GM18909 (cell line): ENCODE measurements at regions not wholly inside any gene's neighbourhood (a gene's known extent, or its start where the extent isn't known, plus 50 kb on each side); places are given as distances from the start of the nearest gene placed in this dataset.

Experiments used
- ATAC-seq: cut with Tn5 transposase; IDR thresholded peaks from one replicate; pipeline ENCODE4 v1.9.1; 2021; ENCODE audit warnings: mild to moderate bottlenecking; ENCODE audit not compliant: unreplicated experiment, poor library complexity

DNA sequence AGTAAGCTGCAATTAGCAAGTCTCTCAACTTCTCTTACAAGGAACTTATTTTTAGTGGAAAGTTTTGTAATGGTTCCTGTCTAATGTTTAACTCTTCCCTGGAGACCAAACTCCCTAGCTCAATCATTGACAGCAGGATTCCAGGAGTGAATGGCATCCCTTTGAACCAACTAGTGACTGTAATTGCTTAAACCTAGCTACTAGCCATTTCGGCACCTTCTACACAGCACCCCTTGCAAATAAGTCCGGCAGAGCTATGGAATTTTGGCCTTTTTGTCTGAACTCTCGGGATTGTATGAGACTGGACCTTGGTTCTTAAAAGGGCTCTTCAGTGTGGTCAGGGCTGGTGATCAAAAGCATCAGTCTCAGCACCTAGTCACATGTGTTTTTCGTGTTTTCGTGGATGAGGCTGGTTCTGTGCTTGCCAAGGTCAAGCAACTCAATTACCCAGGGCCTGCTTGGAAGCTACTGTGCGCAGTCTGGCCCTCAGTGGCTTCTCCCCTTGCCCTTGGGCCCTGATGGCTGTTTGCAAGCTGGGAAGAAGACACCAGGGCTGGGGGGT, 135.3 kb upstream of the NEDD9 start:
- ATAC-seq: peak; percentile 10

DNA sequence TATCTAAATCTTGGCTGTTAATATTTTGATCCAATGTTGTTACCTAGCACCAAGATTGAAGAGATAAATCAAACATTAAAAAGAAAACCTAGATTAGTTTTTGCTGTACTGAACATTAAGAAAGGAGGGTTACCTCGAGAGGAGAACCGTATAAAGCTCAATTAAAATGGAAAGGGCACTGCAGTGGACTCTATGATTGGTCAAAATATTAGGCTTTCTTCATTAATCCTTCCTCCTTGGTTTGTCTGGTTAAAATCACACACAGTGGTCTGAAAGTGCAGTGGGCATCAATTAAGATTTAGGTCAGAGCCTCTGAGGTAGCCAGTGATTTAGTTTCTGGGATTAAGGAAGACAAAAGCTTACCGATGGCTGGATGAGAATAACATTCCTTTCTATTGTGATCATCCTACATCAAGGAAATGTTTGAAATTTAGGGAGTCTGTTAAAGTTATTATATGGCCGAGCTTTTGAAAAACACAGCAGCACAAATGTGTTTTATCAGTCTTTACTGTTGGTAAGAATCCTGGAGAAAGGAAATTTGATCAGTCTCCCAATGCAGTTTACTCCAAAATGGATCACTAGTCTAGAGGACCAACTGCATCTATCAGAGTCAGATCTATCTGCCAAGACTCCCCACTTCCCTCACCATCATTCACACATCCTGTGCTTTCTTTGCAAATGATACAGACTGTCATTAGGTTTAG, 134.6 kb upstream of the NEDD9 start:
- peak; percentile 37 for ATAC-seq

DNA sequence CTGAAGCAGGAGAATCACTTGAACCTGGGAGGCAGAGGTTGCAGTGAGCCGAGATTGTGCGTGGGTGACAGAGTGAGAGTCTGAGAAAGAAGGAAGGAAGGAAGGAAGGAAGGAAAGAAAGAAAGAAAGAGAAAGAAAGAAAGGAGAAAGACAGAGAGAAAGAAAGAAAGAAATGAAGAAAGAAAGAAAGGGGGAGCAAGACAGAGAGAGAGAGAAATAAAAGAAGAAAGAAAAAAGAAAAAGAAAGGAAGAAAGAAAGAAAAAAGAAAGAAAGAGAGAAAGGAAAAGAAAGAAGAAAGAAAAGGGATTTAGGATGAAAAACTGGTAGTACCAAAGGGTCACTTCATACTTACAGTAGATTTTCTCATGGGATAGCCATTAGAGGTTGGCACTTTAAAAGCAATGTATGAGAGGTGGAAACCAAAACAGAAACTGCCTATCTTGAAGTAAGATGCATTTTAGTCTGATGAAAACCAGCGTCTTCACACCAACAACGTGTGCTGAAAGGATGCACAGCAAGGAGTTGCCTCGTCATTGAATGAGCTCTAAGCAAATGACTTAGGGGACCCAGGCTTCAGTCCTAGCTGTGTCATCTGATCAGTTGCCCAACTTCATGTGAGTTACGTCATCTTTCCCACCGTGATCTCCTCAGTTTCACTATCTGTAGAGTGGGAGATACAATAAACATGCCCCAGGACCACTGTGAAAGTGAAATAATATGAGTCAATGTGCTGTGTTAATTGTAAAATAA, 133.9 kb upstream of the NEDD9 start:
- peak; percentile 77 for ATAC-seq

DNA sequence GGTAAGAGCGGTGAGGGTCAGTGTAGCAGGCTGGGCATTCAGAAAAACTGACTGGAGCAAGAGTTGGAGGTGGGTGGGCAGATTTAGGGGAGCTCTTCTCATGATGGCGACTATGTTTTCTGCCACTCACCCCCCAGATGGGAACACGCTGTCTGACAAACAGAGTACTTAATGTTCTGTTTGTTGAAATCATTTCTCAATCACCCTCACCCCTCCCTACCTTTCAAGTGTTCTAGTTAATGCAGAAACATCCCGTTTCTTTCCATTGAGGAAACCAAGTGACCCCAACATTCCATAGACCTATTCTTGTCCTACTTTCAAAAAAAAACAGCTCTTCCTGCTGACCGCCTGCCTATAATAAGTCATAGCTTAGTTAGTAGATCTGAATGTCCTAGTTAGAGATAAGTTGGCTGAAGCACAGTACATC, 132.5 kb upstream of the NEDD9 start:
- no peak for ATAC-seq

DNA sequence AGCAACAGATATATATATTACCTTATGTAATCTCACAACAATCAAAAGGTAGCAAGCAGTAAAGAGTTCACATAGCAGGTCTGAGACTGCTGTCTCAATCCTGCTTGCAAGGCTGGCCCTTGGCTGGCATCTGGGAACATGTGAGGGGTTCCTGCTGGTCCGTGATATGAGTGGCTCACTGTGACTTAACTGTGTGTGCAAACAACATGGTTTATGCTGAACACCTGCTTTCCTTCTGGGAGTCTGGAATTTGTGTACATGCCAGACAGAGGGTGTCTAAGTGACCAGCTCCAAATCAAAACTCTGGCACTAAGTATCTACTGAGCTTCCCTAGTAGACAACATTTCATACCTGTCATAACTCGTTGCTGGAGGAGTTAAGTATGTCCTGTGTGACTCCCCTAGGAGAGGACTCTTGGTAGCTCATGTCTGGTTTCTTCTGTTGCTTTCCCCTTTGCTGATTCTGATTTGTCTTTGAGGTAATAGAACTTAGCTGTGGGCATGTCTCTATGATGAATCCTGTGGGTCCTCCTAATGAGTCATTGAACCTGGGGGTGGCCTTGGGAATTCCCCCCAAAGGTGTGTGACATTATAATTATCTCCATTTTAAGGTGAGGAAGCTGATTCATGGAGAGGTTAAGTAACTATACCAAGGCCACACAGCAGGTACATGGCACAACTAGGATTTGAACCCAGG, 131.6 kb upstream of the NEDD9 start:
- ATAC-seq: no peak

DNA sequence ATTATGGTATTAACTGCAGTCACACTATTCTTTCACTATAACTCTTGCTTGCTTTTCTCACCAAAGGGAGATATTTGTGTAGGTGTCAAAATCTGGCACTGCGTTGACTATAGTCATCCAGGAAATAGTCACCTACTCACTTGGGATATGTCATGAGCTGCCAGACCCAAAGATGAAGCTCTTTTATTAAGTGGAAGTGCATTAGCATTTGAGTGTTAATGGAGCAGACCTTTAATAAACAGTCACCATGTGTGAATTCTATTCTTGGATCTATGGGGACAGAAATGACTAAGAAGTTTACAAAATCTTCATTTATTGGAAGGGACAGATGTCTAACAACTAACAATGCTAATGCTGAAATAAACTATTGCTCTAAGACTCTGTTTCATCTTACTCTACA, 130.1 kb upstream of the NEDD9 start:
- ATAC-seq: no peak

DNA sequence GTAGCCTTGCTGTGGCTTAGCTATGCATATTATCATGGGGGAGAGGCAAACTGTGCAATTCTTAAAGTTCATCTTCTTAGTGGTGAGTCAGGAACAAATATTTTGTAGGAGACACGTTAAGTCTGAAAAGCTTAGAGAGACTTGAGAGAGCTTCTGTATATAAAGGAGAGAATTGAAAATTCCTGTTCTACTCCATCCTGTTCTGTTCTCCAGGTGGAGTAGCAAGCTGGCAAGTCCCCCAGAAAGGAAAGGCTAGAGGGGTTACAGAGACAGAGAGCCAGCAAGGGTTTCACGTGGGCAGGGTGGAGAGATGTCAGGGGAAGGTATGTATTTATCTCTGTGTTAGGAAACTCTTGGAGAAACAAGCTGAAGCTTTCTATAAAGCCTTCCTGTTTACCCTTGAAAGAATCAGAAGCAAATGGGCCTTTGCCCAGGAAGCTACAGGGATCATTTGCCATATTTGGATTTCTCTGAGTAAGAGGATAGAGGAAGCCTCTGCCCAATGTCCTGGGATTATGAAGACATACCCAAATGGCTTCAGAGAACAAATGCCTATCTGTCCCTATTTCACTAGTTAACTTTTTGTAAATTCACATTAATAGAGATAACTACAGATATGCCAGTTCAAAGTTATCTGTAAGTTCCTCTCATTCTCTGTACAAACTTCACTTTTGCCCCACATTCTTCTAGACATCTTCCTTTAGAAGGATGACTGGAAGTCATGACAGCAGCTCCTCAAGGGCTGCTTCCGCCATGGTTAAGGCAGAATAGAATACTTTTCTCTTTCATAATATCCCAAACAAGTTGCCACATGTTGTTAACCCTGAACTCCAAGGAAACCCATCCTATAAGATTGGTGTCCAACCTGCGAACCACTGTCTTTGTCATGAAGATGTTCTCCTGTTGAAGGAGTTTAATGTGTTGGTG, 126.7 kb upstream of the NEDD9 start:
- no peak for ATAC-seq

DNA sequence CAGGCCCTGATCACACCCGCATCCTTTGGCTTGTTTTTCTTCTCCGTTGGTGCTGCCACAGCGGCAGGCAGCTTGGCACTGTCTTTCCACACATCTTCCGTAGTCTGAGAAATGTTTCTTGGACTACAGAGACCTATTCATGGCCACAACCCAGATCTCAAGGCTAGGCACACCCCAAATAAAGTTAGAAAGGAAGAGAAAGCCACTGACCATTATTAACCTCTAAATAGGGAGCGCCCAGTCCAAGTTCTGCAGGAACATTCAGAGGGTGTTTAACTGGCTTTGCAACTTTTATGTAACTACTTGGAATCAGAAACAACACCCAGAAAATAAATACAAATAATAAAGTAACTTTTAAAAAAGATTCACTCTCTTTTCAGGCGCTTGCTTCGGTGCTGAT, 124.8 kb upstream of the NEDD9 start:
- ATAC-seq: no peak

DNA sequence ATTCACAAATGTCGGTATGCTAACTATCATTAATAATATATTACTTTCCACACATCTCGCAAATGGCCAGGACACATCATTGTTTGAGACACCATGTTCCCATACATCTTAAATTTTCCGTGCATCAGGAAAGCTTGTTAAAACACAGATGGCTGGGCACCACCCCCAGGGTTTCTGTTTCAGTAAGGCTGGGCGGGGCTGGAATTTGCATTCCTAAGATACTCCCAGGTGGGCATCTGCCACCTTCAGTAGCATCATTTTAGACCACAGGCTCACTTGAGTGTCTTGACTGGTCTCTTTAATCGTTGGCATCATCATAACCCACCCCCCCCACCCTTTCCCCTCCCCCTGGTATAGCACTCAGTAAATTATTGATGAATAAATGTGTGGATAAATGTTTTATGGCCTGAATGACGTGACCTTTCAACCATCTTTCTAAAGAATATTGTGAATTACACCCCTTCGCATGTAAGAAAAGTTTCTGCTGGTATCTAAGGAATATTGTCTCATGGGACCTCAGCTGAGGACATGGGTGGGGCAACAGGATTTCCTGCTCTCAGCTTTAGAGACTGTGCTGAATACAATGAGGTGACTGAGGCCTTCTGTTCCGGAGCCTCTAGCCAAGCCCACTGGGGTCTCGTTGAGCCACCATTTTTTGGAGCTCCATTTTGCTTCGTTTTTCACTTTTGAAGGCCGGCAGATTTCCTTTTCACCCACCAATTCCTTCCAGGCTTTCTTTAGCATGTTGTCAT, 124.1 kb upstream of the NEDD9 start:
- no peak for ATAC-seq

DNA sequence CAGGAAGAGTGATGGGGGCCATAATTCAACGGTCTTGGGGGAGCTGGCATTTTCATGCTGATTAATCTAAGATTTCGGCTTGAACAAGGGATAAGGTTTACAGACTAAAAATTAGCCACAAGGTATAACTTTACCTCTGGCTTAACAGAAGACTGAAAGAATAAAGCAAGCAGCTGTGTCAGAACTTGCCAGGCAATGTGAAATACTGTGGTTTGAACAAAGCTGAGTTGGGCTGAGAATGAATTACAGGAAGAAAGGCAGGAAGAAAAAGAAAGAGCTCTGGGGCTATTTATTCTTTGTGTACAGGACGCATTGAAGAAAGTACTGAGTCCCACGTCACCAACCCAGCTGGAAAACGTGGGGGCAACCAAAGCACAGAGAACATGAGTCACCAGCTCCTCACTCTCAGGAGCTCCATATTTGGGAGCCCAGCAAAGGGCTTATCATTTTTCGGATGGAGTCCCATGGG, 121.5 kb upstream of the NEDD9 start:
- ATAC-seq: peak; percentile 65

DNA sequence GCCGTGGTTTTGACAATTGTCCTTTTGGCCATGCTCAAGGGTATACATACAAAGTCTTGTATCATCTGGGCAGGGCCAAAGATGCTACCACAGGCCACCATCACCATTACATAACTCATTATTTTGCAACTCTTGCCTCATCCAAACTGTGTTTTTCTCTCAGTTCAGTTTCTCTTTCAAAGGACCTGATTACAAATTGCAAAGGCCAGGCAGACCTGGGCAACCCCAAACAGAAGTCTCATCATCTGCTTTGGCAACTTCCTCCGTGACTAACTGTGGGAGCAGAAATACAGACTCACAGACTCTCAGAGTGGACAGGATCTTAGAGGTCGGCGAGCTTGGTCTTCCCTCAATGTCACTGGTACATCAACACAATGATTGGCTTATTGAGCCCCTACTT, 117.8 kb upstream of the NEDD9 start:
- ATAC-seq: no peak

DNA sequence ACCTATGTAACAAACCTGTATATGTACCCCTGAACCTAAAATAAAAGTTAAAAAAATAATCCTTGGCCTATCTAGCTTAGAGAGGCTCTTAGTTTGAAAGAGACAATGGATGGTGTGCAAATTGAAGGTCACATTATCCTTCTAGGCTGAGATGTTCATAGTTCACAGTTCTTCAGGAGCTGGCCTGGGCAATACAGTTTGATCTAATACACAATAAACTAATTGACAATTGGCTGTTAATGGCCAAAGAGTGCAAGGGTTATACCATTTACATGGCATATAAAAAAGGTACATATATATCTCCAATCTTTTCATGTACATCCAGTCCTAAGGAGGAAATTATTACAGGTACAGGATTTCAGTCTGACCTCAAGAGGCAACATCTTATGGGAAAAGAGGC, 117.4 kb upstream of the NEDD9 start:
- ATAC-seq: no peak

DNA sequence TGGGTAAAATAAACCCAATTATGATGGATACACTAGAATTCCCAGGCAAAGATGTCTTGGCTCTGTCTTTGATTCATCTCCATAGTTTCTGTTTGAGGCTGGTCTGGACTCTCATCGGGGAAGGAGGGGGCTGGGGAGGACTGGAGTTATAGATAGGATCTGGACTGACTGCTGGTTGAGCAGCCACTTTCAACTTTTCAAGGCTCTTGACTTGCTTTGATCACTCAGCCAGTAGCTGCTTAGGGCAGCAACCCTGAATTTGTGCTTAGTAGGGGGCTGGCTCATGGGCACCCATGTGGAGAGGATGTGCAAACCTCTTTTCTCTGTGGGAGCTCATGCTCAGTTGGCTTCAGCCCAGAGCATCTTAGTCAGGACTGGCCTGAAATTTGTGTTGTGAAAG, 114.0 kb upstream of the NEDD9 start:
- ATAC-seq: peak; percentile 69

DNA sequence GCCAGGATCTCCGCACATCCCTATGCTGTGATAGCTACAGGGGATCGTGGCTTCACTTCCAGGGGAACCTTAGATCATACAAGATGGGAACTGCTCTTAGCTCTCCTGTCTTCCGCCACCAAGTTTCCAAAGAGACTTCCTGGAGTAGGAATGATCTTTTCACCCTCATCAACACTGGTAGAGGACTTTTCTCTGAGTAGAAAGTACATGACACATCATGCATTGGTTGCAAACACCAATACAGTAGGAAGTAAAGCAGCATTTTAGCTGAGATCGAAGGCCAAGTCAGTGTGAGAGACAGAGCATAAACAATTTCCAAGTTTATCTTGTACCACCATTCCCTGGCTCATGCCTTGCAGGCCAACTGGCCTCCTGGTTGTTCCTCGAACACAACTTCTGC, 113.1 kb upstream of the NEDD9 start:
- no peak for ATAC-seq

DNA sequence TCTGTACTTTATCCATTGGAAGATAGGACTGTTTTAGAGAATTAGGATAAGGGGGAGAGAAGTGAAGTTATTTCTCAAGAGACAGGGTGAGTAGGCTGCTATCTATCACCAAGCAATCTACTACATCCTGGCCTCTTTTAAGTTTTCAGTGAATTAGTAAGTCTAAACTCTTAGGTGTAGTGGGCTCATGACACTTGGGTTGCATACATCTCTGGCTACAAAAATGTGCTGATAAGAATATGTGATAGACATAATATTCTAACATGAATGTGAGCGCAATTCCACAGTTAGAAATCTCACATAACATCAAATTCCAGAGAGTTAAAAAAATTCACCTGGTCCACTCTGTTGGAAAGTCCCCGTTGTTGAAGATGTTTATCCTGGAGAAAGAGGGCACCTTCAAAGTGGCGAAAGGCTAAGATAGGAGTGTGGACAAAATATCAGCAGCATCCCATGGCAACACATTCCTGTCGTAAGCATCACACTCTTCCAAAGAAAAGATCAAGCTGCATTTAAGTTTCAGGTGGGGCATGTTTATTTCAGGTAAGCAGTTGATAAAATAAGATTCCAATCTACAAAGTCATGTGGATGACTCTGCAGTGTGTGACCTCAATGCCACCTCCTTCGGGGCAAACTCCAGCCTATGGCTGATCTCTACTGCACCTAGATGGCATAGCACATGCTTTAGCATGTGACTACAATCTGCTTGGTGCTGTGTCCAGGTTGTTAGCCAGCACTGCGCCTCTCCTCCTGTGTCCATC, 111.7 kb upstream of the NEDD9 start:
- ATAC-seq: no peak

DNA sequence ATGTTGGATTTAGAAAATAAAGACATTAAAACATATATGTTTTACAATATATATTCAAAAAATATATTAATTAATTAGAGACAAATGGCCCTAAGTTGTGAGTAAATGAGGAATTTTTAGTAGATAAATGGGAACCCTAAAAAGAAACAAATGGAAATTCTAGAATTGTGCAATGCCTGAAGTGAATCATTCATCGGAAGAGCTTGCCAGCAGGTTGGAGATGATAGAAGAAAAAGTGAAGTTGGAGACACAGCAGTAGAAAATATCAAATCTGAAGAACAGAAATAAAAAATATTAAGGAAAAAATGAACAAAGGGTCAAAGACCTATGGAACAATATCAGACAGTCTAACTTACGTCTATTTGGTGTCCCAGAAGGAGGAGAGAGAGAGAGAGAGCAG, 109.4 kb upstream of the NEDD9 start:
- no peak for ATAC-seq

DNA sequence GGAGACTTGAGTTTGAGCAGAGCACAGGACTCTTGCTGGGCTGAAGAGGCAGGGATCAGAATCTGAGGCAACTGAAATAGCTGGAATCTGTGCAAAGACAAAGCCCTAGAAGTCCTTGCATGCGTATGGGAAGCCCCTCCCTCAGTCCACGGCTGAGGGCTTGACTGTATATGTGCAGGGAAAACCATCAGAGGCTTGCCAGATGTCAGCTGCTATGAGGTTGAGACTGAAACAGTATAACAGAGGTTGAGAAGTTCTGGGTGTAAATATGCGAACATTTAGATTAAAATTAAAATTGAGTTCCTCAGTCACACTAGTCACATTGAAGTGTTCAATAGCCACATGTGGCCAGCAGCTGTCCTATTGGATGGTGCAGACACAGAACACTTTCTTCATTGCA, 108.8 kb upstream of the NEDD9 start:
- no peak for ATAC-seq

DNA sequence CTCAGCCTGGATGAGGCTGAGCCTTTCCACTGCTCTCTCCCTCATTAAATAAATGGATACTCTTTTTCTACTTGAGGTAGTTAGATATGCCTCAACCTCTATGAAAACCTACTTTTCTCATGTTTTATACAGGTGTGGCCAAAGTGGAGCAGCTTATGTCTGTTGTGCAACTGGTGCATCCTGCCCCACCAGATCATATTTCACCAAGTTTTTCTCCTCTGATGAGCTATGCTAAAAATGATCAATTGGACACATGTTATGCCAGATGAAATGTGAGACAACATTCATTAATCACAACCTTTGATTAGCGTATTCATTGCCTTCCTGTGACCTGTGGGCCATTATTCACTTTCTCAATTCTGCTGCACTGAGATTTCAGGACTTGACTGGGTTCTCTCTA, 106.9 kb upstream of the NEDD9 start:
- no peak for ATAC-seq

DNA sequence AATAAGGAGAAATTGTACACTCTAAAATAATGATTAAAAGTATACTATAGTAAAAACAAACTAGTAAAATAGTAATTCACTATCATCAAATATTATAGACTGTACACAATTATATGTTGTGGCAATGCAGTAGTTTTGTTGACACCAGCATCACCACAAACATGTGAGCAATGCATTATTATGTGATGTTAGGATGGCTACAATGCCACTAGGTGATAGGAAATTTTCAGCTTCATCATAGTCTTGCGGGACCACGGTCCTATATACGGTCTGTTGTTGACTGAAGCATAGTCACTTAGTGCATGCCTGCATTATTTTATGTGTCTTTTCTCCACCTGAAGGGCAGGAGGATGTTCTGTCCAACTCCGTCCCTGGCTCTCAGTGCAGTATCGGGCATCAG, 104.8 kb upstream of the NEDD9 start:
- ATAC-seq: no peak
